Fibroblast of the aortic adventitia (primary cell): ENCODE measurements at regions not wholly inside any gene's neighbourhood (a gene's known extent, or its start where the extent isn't known, plus 50 kb on each side); places are given as distances from the start of the nearest gene placed in this dataset.
A peak's percentile ranks its signal among the peaks of the same experiment; 100 is the strongest.

Experiments
- DNase-seq: peaks from one replicate; pipeline ENCODE4 v3.0.0-alpha.2; 2010; ENCODE audit warnings: low read depth
- H3K4me3 ChIP-seq: 2 replicates; pipeline ENCODE4 v1.5.1; 2011; ENCODE audit warnings: low read depth, mild to moderate bottlenecking, control low read depth, low read length, moderate library complexity
- TF ChIP-seq, protein P1 (sequence below): IDR thresholded peaks from 2 replicates; pipeline ENCODE4 v1.5.1; 2011; ENCODE audit warnings: mild to moderate bottlenecking, low read length, control low read depth, inconsistent platforms; ENCODE audit not compliant: insufficient read depth

- TF ChIP-seq, protein P1, sequence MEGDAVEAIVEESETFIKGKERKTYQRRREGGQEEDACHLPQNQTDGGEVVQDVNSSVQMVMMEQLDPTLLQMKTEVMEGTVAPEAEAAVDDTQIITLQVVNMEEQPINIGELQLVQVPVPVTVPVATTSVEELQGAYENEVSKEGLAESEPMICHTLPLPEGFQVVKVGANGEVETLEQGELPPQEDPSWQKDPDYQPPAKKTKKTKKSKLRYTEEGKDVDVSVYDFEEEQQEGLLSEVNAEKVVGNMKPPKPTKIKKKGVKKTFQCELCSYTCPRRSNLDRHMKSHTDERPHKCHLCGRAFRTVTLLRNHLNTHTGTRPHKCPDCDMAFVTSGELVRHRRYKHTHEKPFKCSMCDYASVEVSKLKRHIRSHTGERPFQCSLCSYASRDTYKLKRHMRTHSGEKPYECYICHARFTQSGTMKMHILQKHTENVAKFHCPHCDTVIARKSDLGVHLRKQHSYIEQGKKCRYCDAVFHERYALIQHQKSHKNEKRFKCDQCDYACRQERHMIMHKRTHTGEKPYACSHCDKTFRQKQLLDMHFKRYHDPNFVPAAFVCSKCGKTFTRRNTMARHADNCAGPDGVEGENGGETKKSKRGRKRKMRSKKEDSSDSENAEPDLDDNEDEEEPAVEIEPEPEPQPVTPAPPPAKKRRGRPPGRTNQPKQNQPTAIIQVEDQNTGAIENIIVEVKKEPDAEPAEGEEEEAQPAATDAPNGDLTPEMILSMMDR, result no peak
- no peak for DNase-seq
- no peak overlapping the region for H3K4me3 ChIP-seq
These were observed 530.4 kb upstream of the MARCKS start for GRCh38 chr6:113326781-113327180.

- H3K4me3 ChIP-seq, result no peak overlapping the region
- DNase-seq, result peak; percentile 69
- TF ChIP-seq, protein P1, result no peak
These were observed 528.2 kb upstream of the MARCKS start for GRCh38 chr6:113328886-113329381.

GRCh38 chr6:113329942-113330635, 527.1 kb upstream of the MARCKS start:
- H3K4me3 ChIP-seq, result no peak overlapping the region
- DNase-seq, result no peak
- TF ChIP-seq, protein P1, result no peak

DNA sequence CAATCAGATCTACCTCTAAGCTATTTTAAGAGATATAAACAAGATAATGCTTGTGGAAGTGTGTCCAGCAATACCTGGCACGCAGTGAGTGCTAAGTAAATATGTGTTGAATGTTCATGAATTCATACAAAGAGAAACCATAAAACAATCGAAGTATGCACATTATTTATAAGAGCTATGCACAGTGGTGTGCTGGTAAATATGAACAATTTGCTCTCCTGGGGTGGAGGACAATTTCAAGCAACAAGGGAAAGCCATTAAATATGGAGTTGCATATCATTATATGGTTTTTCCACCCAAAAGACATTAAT, 526.6 kb upstream of the MARCKS start:
- no peak overlapping the region for H3K4me3 ChIP-seq
- TF ChIP-seq, protein P1, result no peak
- no peak for DNase-seq

GRCh38 chr6:113331021-113331420, 526.1 kb upstream of the MARCKS start:
- DNase-seq, result no peak
- H3K4me3 ChIP-seq, result no peak overlapping the region
- TF ChIP-seq, protein P1, result no peak

- H3K4me3 ChIP-seq, result no peak overlapping the region
- TF ChIP-seq, protein P1, result no peak
- DNase-seq, result peak; percentile 36
These were observed 518.5 kb upstream of the MARCKS start for GRCh38 chr6:113338644-113339043.

DNA sequence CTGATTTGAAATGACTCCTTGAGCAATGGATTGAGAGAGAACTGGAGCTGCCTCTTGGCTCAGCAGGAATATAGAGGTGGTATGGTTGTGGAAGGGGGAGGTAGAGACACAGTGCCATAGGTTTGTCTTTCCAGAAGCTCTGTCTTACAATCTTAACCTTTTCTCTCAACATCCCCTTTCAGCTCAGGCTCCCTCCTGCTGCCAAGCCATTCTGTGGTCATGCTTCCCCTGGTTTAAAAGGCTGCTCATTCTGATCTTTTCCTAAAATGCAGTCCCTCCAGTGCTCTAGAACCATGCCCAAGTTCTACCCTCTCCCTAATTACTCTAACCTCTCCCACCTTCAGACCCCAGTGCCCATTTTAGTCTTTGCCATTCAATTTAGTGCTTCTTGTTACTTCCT, 517.9 kb upstream of the MARCKS start:
- no peak overlapping the region for H3K4me3 ChIP-seq
- TF ChIP-seq, protein P1, result no peak
- DNase-seq, result no peak
